SK-N-SH (cell line): ENCODE measurements at regions not wholly inside any gene's neighbourhood (a gene's known extent, or its start where the extent isn't known, plus 50 kb on each side); places are given as distances from the start of the nearest gene placed in this dataset.

Experiments used
- CTCF ChIA-PET: fragments of 300-600, 350-600 bp; formaldehyde crosslinking; extraction: SDS; loops from one replicate; lab custom pipeline; 2021; lab: Yijun Ruan, JAX
- POLR2A ChIA-PET: fragments of 350-600 bp; sonication (Branson Sonifier 250); formaldehyde crosslinking; extraction: SDS; loops from one replicate; lab custom pipeline; 2020; ENCODE audit warnings: antibody characterized with exemption, inconsistent platforms; lab: Yijun Ruan, JAX
- DNase-seq: peaks from one replicate; pipeline ENCODE4 v3.0.0; 2012
- H2AFZ ChIP-seq: fragments of 200-600 bp; sonication (generic); 2 replicates; pipeline ENCODE4 v1.8.1; 2016; ENCODE audit warnings: antibody characterized with exemption, mild to moderate bottlenecking, low read depth
- H3F3A ChIP-seq: fragments of 200-600 bp; sonication (generic); replicated peaks from 2 replicates; pipeline ENCODE3; 2016; ENCODE audit warnings: antibody characterized with exemption, mild to moderate bottlenecking; ENCODE audit not compliant: insufficient read depth
- H3K27ac ChIP-seq, 2 experiments: fragments of 200-500 bp in 1 of 2; fragments of 200-600 bp in 1 of 2; sonication (Bioruptor generic) in 1 of 2; sonication (generic), shearing (Covaris generic) in 1 of 2; 2 replicates each; pipeline versions ENCODE4 v1.5.1 to v1.6.1; 2014 to 2016; ENCODE audit warnings: low read depth in 2 of 2, inconsistent platforms in 1 of 2, low read length in 1 of 2, mild to moderate bottlenecking in 1 of 2, mixed read lengths in 1 of 2
- H3K27me3 ChIP-seq: fragments of 200-600 bp; sonication (generic), shearing (Covaris generic); 2 replicates; pipeline ENCODE4 v1.6.1; 2016; ENCODE audit warnings: mixed run types; ENCODE audit not compliant: insufficient read depth
- H3K36me3 ChIP-seq, 2 experiments: fragments of 200-500 bp in 1 of 2; fragments of 200-600 bp in 1 of 2; sonication (Bioruptor generic) in 1 of 2; sonication (generic) in 1 of 2; replicated peaks in 1 of 2; 2 replicates each; pipeline versions ENCODE3 to v1.5.1; 2014 to 2016; ENCODE audit warnings: low read length in 1 of 2, mild to moderate bottlenecking in 1 of 2; ENCODE audit not compliant: insufficient read depth in 2 of 2, control insufficient read depth in 1 of 2
- H3K4me1 ChIP-seq, 2 experiments: fragments of 200-500 bp in 1 of 2; fragments of 200-600 bp in 1 of 2; sonication (Bioruptor generic) in 1 of 2; sonication (generic), shearing (Covaris generic) in 1 of 2; 2 replicates each; pipeline versions ENCODE4 v1.5.1 to v1.6.1; 2014 to 2016; ENCODE audit warnings: low read depth in 1 of 2, low read length in 1 of 2, mixed run types in 1 of 2; ENCODE audit not compliant: insufficient read depth in 2 of 2, control insufficient read depth in 1 of 2
- H3K4me2 ChIP-seq: fragments of 200-600 bp; sonication (generic), shearing (Covaris generic); 2 replicates; pipeline ENCODE4 v1.6.1; 2017; ENCODE audit warnings: mixed run types
- H3K4me3 ChIP-seq, 2 experiments: fragments of 200-500 bp in 1 of 2; fragments of 200-600 bp in 1 of 2; sonication (Bioruptor generic) in 1 of 2; sonication (generic), shearing (Covaris generic) in 1 of 2; 2 replicates each; pipeline versions ENCODE4 v1.5.1 to v1.8.1; 2014 to 2016; ENCODE audit warnings: low read depth in 2 of 2, inconsistent platforms in 1 of 2, low read length in 1 of 2, mild to moderate bottlenecking in 1 of 2, mixed read lengths in 1 of 2, moderate library complexity in 1 of 2
- H3K79me2 ChIP-seq: fragments of 200-600 bp; sonication (generic); 2 replicates; pipeline ENCODE4 v1.8.1; 2017; ENCODE audit warnings: mild to moderate bottlenecking; ENCODE audit not compliant: insufficient read depth
- H3K9ac ChIP-seq: fragments of 200-600 bp; sonication (generic); 2 replicates; pipeline ENCODE4 v1.6.1; 2017; ENCODE audit warnings: mixed run types
- H3K9me2 ChIP-seq: fragments of 200-600 bp; sonication (generic); 2 replicates; pipeline ENCODE4 v1.6.1; 2017; ENCODE audit warnings: mixed run types
- H3K9me3 ChIP-seq: fragments of 200-600 bp; sonication (generic); 2 replicates; pipeline ENCODE4 v1.6.1; 2017; ENCODE audit warnings: mixed run types, mild to moderate bottlenecking, moderate library complexity
- H4K20me1 ChIP-seq: fragments of 200-600 bp; sonication (generic); 2 replicates; pipeline ENCODE4 v1.6.1; 2017; ENCODE audit warnings: mild to moderate bottlenecking, mixed run types; ENCODE audit not compliant: insufficient read depth
- CHD2 ChIP-seq: fragments of 150-350 bp; IDR thresholded peaks from 2 replicates; pipeline ENCODE4 v1.6.1; 2018; ENCODE audit warnings: low read length; ENCODE audit not compliant: partially characterized antibody
- CTCF ChIP-seq: fragments of 200-600 bp; sonication (generic); IDR thresholded peaks from 2 replicates; pipeline ENCODE4 v1.6.1; 2017; ENCODE audit warnings: antibody characterized with exemption, mild to moderate bottlenecking, moderate library complexity
- EP300 ChIP-seq, 2 experiments: IDR thresholded peaks; 2 replicates each; pipeline versions ENCODE4 v1.4.0 to v1.6.1; 2012; ENCODE audit warnings: borderline replicate concordance in 1 of 2, low read depth in 1 of 2, low read length in 1 of 2
- EZH2phosphoT487 ChIP-seq: fragments of 200-600 bp; sonication (generic); IDR thresholded peaks from 2 replicates; pipeline ENCODE4 v1.6.1; 2017; ENCODE audit warnings: low read depth, mixed run types, mild to moderate bottlenecking, antibody characterized with exemption, moderate library complexity, borderline replicate concordance
- GATA2 ChIP-seq: sonication (generic); formaldehyde crosslinking; IDR thresholded peaks from 2 replicates; pipeline ENCODE4 v1.5.0; 2020; ENCODE audit warnings: mild to moderate bottlenecking, missing genetic modification reagents
- IRF3 ChIP-seq: fragments of 150-350 bp; IDR thresholded peaks from 2 replicates; pipeline ENCODE4 v1.6.1; 2016; ENCODE audit warnings: mild to moderate bottlenecking, low read depth, low read length
- JUND ChIP-seq: IDR thresholded peaks from 2 replicates; pipeline ENCODE4 v1.4.0; 2012
- MEF2A ChIP-seq: IDR thresholded peaks from 2 replicates; pipeline ENCODE4 v1.4.0; 2012; ENCODE audit warnings: low read depth, borderline replicate concordance
- MXI1 ChIP-seq: IDR thresholded peaks from 2 replicates; pipeline ENCODE4 v1.6.1; 2012; ENCODE audit warnings: mild to moderate bottlenecking, low read depth, low read length, improper control_type of control experiment
- NFIC ChIP-seq: IDR thresholded peaks from 2 replicates; pipeline ENCODE4 v1.4.0; 2012; ENCODE audit warnings: borderline replicate concordance
- NRF1 ChIP-seq: IDR thresholded peaks from 2 replicates; pipeline ENCODE4 v1.6.1; 2012; ENCODE audit warnings: low read depth, mild to moderate bottlenecking, low read length
- POLR2AphosphoS5 ChIP-seq: IDR thresholded peaks from 2 replicates; pipeline ENCODE4 v1.6.1; 2012; ENCODE audit warnings: low read depth, low read length
- RAD21 ChIP-seq: IDR thresholded peaks from 2 replicates; pipeline ENCODE4 v1.6.1; 2012; ENCODE audit warnings: mild to moderate bottlenecking, low read length
- SIN3A ChIP-seq: IDR thresholded peaks from 2 replicates; pipeline ENCODE4 v1.6.1; 2012; ENCODE audit warnings: low read depth, mild to moderate bottlenecking, low read length, moderate library complexity, borderline replicate concordance
- SMC3 ChIP-seq: IDR thresholded peaks from 2 replicates; pipeline ENCODE4 v1.6.1; 2012; ENCODE audit warnings: low read depth, low read length, improper control_type of control experiment
- USF1 ChIP-seq: IDR thresholded peaks from 2 replicates; pipeline ENCODE4 v1.4.0; 2012; ENCODE audit warnings: low read depth, borderline replicate concordance
- YY1 ChIP-seq: IDR thresholded peaks from 2 replicates; pipeline ENCODE4 v1.4.0; 2012; ENCODE audit warnings: low read depth, mild to moderate bottlenecking
- ZBTB33 ChIP-seq: IDR thresholded peaks from 2 replicates; pipeline ENCODE4 v1.4.0; 2012; ENCODE audit warnings: low read depth, borderline replicate concordance
- WGBS: methylation state at CpG from one replicate; pipeline ENCODE4 v1.1.6; 2017; ENCODE audit warnings: low lambda C conversion rate; 5-methylcytosine and 5-hydroxymethylcytosine counted together

- Histone ChIP-seq H3K9me2 (no peaks in the 10 kb centered on the region), H3K9me3 (no peaks in the 10 kb centered on the region), H3K27me3 (no peaks in the 10 kb centered on the region), H3K36me3 (no peaks in the 10 kb centered on the region), H4K20me1 (no peaks in the 10 kb centered on the region), H2AFZ (no peak overlapping the region)
- POLR2A ChIA-PET: no interaction called here
- no peak for TF ChIP-seq JUND
- TF ChIP-seq, all 33 proteins: peak for 0
- CTCF ChIA-PET: interaction anchor here (0.6 kb wide), 1 partner anchor 532 kb away, joined by 3 read pairs; no protein-coding TSS in a partner anchor
- H3K79me2 ChIP-seq: no peaks in the 10 kb centered on the region
- no peak overlapping the region for H3K4me3 ChIP-seq
- DNase-seq: no peak
- WGBS: 61% methylated on average over 3 of the region's 3 CpGs
- H3K9ac ChIP-seq: no peak overlapping the region
- no peak overlapping the region for H3K27ac ChIP-seq
- H3F3A ChIP-seq: peaks cover 6% of the 10 kb centered on the region
- peaks cover 0 to 2% of the 10 kb centered on the region in 2 experiments; a peak in 2 of 4 replicates for H3K4me1 ChIP-seq
- no peak overlapping the region for H3K4me2 ChIP-seq
Measured at GRCh38 chr1:208852911-208853310, 608.7 kb upstream of the PLXNA2 start.

GRCh38 chr1:208855403-208855802 lies 611.2 kb upstream of the PLXNA2 start:
- Histone ChIP-seq H3K27ac (no peak overlapping the region), H3K4me2 (no peak overlapping the region), H3K36me3 (no peaks in the 10 kb centered on the region), H3F3A (no peaks in the 10 kb centered on the region), H3K4me1 (no peaks in the 10 kb centered on the region), H3K9me3 (no peaks in the 10 kb centered on the region), H3K4me3 (no peak overlapping the region), H3K79me2 (no peaks in the 10 kb centered on the region), H3K9ac (no peak overlapping the region), H3K9me2 (no peaks in the 10 kb centered on the region), H2AFZ (no peak overlapping the region), H4K20me1 (no peaks in the 10 kb centered on the region), H3K27me3 (no peaks in the 10 kb centered on the region)
- POLR2A ChIA-PET: no interaction called here
- DNase-seq: no peak
- WGBS: 50% methylated on average over 1 of the region's 1 CpG
- CTCF ChIA-PET: no interaction called here
- TF ChIP-seq RAD21 (no peak), MEF2A (no peak), CTCF (no peak), NFIC (no peak), SMC3 (no peak), EZH2phosphoT487 (no peak), EP300 (IDR thresholded peaks at IDR 0.05; ENCODE audit: borderline replicate concordance in 1 of 2, low read depth in 1 of 2, low read length in 1 of 2) (no peak), GATA2 (CRISPR knock-in tag) (no peak), NRF1 (no peak), CHD2 (no peak), USF1 (no peak), JUND (no peak), IRF3 (no peak), ZBTB33 (no peak), YY1 (no peak), SIN3A (no peak), POLR2AphosphoS5 (no peak), MXI1 (no peak)
